Uterus (tissue), 3 donors: ENCODE measurements at regions not wholly inside any gene's neighbourhood (a gene's known extent, or its start where the extent isn't known, plus 50 kb on each side); places are given as distances from the start of the nearest gene placed in this dataset.
"Not testable (repeated sequence)": the region's sequence is repeated elsewhere in the genome, so short reads cannot be mapped to it uniquely, and the experiment has no call there.

Source experiments
- DNase-seq, 2 donors: peaks; one replicate each; pipeline ENCODE4 v3.0.0-alpha.2; 2019 to 2020
- H3K27ac ChIP-seq, 2 donors: fragments of 200-600 bp; sonication (generic); 1 replicate in 1 of 2; 2 replicates in 1 of 2; pipeline ENCODE4 v1.5.1; 2016 to 2018
- H3K27me3 ChIP-seq, 2 donors: fragments of 200-600 bp; sonication (generic); one replicate each; pipeline ENCODE4 v1.5.1; 2018 to 2019; ENCODE audit warnings: control low read depth in 1 of 2
- H3K36me3 ChIP-seq, 2 donors: fragments of 200-600 bp; sonication (generic); one replicate each; pipeline ENCODE4 v1.5.1; 2019; ENCODE audit warnings: control low read depth in 1 of 2
- H3K4me1 ChIP-seq, 2 donors: fragments of 200-600 bp; sonication (generic); one replicate each; pipeline ENCODE4 v1.5.1; 2018 to 2019; ENCODE audit warnings: control low read depth in 1 of 2
- H3K4me3 ChIP-seq, 2 donors: fragments of 200-600 bp; sonication (generic); 1 replicate in 1 of 2; 2 replicates in 1 of 2; pipeline ENCODE4 v1.5.1; 2018 to 2019; ENCODE audit warnings: mild to moderate bottlenecking in 1 of 2
- H3K9me3 ChIP-seq, 2 donors: fragments of 200-600 bp; sonication (generic); one replicate each; pipeline ENCODE4 v1.5.1; 2019; ENCODE audit warnings: control low read depth in 1 of 2
- CTCF ChIP-seq, 4 experiments: fragments of 200-600 bp in 2 of 4; fragments of 450-650 bp in 2 of 4; sonication (generic) in 2 of 4; IDR thresholded peaks; one replicate each; pipeline ENCODE4 v1.5.1; 2016 to 2019; ENCODE audit warnings: antibody characterized with exemption in 4 of 4, mild to moderate bottlenecking in 2 of 4, moderate library complexity in 1 of 4
- POLR2A ChIP-seq, 2 donors: fragments of 450-650 bp; IDR thresholded peaks; one replicate each; pipeline ENCODE4 v1.6.1; 2016; ENCODE audit warnings: antibody characterized with exemption in 2 of 2, mild to moderate bottlenecking in 1 of 2, moderate library complexity in 1 of 2
- intact Hi-C: fragments of 100-400 bp; cut with DNase I; formaldehyde crosslinking; loops from one replicate; pipeline ENCODE4 v1.15.1; 2023; ENCODE audit warnings: low total_unique reads
- donor health status: DM: yes; HTN: yes; CAD: no.

- TF ChIP-seq POLR2A (IDR thresholded peaks at IDR 0.05) = no peak
- no peak for TF ChIP-seq CTCF (IDR thresholded peaks at IDR 0.05)
- Histone ChIP-seq H3K36me3 (no peaks in the 10 kb centered on the region), H3K4me3 (no peak overlapping the region), H3K4me1 (no peaks in the 10 kb centered on the region), H3K27me3 (no peaks in the 10 kb centered on the region), H3K9me3 (no peaks in the 10 kb centered on the region), H3K27ac (no peak overlapping the region)
- intact Hi-C loops = no loop called here
- no peak for DNase-seq
These were observed 1009.7 kb downstream of the VRK1 start for GRCh38 chr14:97806891-97807290.

- H3K36me3 ChIP-seq, H3K9me3 ChIP-seq, intact Hi-C loops, H3K4me1 ChIP-seq, H3K27me3 ChIP-seq, DNase-seq, H3K4me3 ChIP-seq, H3K27ac ChIP-seq: not testable (repeated sequence)
These were observed 1011.4 kb downstream of the VRK1 start for GRCh38 chr14:97808541-97808940.

- H3K4me1 ChIP-seq = no peaks in the 10 kb centered on the region
- intact Hi-C loops = no loop called here
- H3K27ac ChIP-seq = no peak overlapping the region
- H3K9me3 ChIP-seq = no peaks in the 10 kb centered on the region
- no peaks in the 10 kb centered on the region for H3K36me3 ChIP-seq
- TF ChIP-seq CTCF (IDR thresholded peaks at IDR 0.05) (no peak), POLR2A (IDR thresholded peaks at IDR 0.05) (no peak)
- no peak for DNase-seq
- H3K4me3 ChIP-seq = no peak overlapping the region
- no peaks in the 10 kb centered on the region for H3K27me3 ChIP-seq
These were observed 1016.4 kb downstream of the VRK1 start for GRCh38 chr14:97813556-97813955.

- Histone ChIP-seq H3K36me3 (no peaks in the 10 kb centered on the region), H3K4me3 (no peak overlapping the region), H3K4me1 (no peaks in the 10 kb centered on the region), H3K9me3 (no peaks in the 10 kb centered on the region), H3K27ac (no peak overlapping the region), H3K27me3 (no peaks in the 10 kb centered on the region)
- DNase-seq = no peak
- TF ChIP-seq POLR2A (IDR thresholded peaks at IDR 0.05) = no peak
- TF ChIP-seq CTCF (IDR thresholded peaks at IDR 0.05) = no peak
- intact Hi-C loops = no loop called here
These were observed 1023.6 kb downstream of the VRK1 start for GRCh38 chr14:97820781-97821180.

- no peaks in the 10 kb centered on the region for H3K36me3 ChIP-seq
- H3K9me3 ChIP-seq = no peaks in the 10 kb centered on the region
- no peaks in the 10 kb centered on the region for H3K4me1 ChIP-seq
- no peak overlapping the region for H3K4me3 ChIP-seq
- DNase-seq = no peak
- no peak overlapping the region for H3K27ac ChIP-seq
- H3K27me3 ChIP-seq = no peaks in the 10 kb centered on the region
- no peak for TF ChIP-seq POLR2A (IDR thresholded peaks at IDR 0.05)
- no peak for TF ChIP-seq CTCF (IDR thresholded peaks at IDR 0.05)
- intact Hi-C loops = no loop called here
These were observed 1027.0 kb downstream of the VRK1 start for GRCh38 chr14:97824218-97824617.

- intact Hi-C loops = no loop called here
- H3K36me3 ChIP-seq = no peaks in the 10 kb centered on the region
- TF ChIP-seq CTCF (IDR thresholded peaks at IDR 0.05) = no peak
- TF ChIP-seq POLR2A (IDR thresholded peaks at IDR 0.05) = no peak
- H3K9me3 ChIP-seq = no peaks in the 10 kb centered on the region
- no peaks in the 10 kb centered on the region for H3K27me3 ChIP-seq
- H3K4me1 ChIP-seq = no peaks in the 10 kb centered on the region
- H3K4me3 ChIP-seq = no peak overlapping the region
- no peak for DNase-seq
- no peak overlapping the region for H3K27ac ChIP-seq
These were observed 1030.6 kb downstream of the VRK1 start for GRCh38 chr14:97827746-97828145.
